ENCODE measurements at regions not wholly inside any gene's neighbourhood (a gene's known extent, or its start where the extent isn't known, plus 50 kb on each side); places are given as distances from the start of the nearest gene placed in this dataset.
"Not testable (repeated sequence)": the region's sequence is repeated elsewhere in the genome, so short reads cannot be mapped to it uniquely, and the experiment has no call there.

GRCh38 chr4:140233791-140234696, 80.1 kb upstream of the MAML3 start:
- 66 to 83% (median 71%) methylated on average over 6 of the region's 6 CpGs for WGBS, 3 donors
- H3K27ac ChIP-seq (ENCODE audit: low read depth, low read length) = no peak overlapping the region

- WGBS, 3 donors = 91 to 99% (median 93%) methylated on average over 3 of the region's 3 CpGs
These were observed 75.9 kb upstream of the MAML3 start for GRCh38 chr4:140229881-140230280.

GRCh38 chr4:140227286-140227685, 73.3 kb upstream of the MAML3 start:
- no peak overlapping the region for H3K27ac ChIP-seq (ENCODE audit: low read depth, low read length)
- 84 to 95% (median 89%) methylated on average over 1 of the region's 1 CpG for WGBS, 3 donors

More at GRCh38 chr4:140229881-140230280, 75.9 kb upstream of the MAML3 start:
- H3K27ac ChIP-seq (ENCODE audit: low read depth, low read length) = no peak overlapping the region

- WGBS, 3 donors = 76 to 93% (median 87%) methylated on average over 8 of the region's 8 CpGs
- H3K27ac ChIP-seq (ENCODE audit: low read depth, low read length) = no peak overlapping the region
These were observed 69.2 kb upstream of the MAML3 start for GRCh38 chr4:140223056-140223810.

- H3K27ac ChIP-seq (ENCODE audit: low read depth, low read length) = no peak overlapping the region
These were observed 68.2 kb upstream of the MAML3 start for GRCh38 chr4:140222171-140222570.

GRCh38 chr4:140220058-140220457, 66.1 kb upstream of the MAML3 start:
- no peak overlapping the region for H3K27ac ChIP-seq (ENCODE audit: low read depth, low read length)
- 25 to 70% (median 39%) methylated on average over 2 of the region's 2 CpGs for WGBS, 3 donors

- no peak overlapping the region for H3K27ac ChIP-seq (ENCODE audit: low read depth, low read length)
- WGBS, 3 donors = 62 to 83% (median 69%) methylated on average over 2 of the region's 2 CpGs
These were observed 65.6 kb upstream of the MAML3 start for GRCh38 chr4:140219567-140219966.

- 90 to 93% (median 91%) methylated on average over 5 of the region's 5 CpGs for WGBS, 3 donors
- not testable (repeated sequence) for H3K27ac ChIP-seq (ENCODE audit: low read depth, low read length)
These were observed 65.1 kb upstream of the MAML3 start for GRCh38 chr4:140219070-140219469.

- WGBS, 3 donors = 87 to 100% (median 91%) methylated on average over 1 of the region's 1 CpG
- H3K27ac ChIP-seq (ENCODE audit: low read depth, low read length) = no peak overlapping the region
These were observed 59.8 kb upstream of the MAML3 start for GRCh38 chr4:140213749-140214148.

GRCh38 chr4:140213116-140213515, 59.1 kb upstream of the MAML3 start:
- no peak overlapping the region for H3K27ac ChIP-seq (ENCODE audit: low read depth, low read length)
- 68 to 85% (median 70%) methylated on average over 3 of the region's 3 CpGs for WGBS, 3 donors

- no peak overlapping the region for H3K27ac ChIP-seq (ENCODE audit: low read depth, low read length)
- WGBS, 3 donors = 68 to 84% (median 84%) methylated on average over 4 of the region's 4 CpGs
These were observed 58.7 kb upstream of the MAML3 start for GRCh38 chr4:140212646-140213045.

GRCh38 chr4:140212194-140212593, 58.2 kb upstream of the MAML3 start:
- 94 to 99% (median 98%) methylated on average over 2 of the region's 2 CpGs for WGBS, 3 donors
- H3K27ac ChIP-seq (ENCODE audit: low read depth, low read length) = no peak overlapping the region

GRCh38 chr4:140211693-140212092, 57.7 kb upstream of the MAML3 start:
- no peak overlapping the region for H3K27ac ChIP-seq (ENCODE audit: low read depth, low read length)
- WGBS, 3 donors = 86 to 87% (median 86%) methylated on average over 2 of the region's 2 CpGs

GRCh38 chr4:140211161-140211560, 57.2 kb upstream of the MAML3 start:
- H3K27ac ChIP-seq (ENCODE audit: low read depth, low read length) = no peak overlapping the region

- no peak overlapping the region for H3K27ac ChIP-seq (ENCODE audit: low read depth, low read length)
- WGBS, 3 donors = 93 to 100% (median 100%) methylated on average over 1 of the region's 1 CpG
These were observed 54.9 kb upstream of the MAML3 start for GRCh38 chr4:140208921-140209320.

All from adipose tissue (tissue), 3 donors.